GM19324 (cell line): ENCODE measurements at regions not wholly inside any gene's neighbourhood (a gene's known extent, or its start where the extent isn't known, plus 50 kb on each side); places are given as distances from the start of the nearest gene placed in this dataset.
"Not testable (repeated sequence)": the region's sequence is repeated elsewhere in the genome, so short reads cannot be mapped to it uniquely, and the experiment has no call there.

Experiments
- ATAC-seq: cut with Tn5 transposase; IDR thresholded peaks from one replicate; pipeline ENCODE4 v1.9.1; 2021; ENCODE audit warnings: mild to moderate bottlenecking, moderate library complexity; ENCODE audit not compliant: unreplicated experiment, low FRiP score

DNA sequence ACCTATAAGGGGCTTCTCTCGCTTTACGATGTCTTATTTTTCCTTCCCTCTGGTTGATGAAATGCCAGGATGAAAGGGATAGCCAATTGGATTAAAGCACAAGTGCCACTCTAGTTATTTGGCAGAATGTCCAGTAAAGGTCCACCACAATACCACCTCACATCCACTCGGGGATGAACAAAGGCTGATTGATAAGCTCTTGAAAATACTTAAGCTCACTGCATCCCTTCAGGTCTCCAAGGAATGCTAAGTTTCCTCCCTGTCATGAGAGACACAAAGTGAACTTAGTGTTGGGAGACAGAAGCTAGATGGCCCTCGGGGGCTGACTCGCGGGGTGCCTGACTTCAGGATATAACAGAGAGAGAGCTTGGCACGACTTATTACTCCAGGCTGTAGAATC is 185.9 kb upstream of the ZNF644 start:
- not testable (repeated sequence) for ATAC-seq

DNA sequence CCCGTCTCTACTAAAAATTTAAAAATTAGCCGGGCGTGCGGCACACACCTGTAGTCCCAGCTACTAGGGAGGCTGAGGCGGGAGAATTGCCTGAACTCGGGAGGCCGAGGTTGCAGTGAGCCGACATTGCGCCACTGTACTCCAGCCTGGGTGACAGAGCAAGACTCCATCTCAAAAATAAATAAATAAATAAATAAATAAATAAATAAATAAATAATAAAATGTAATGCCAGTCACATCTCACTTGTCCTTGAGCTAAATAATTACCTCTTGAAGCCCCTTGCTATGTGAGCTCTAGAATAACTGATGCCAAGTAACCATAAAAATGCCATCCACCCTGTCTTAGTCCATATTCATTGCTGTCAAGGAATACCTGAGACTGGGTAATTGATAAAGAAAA is 182.3 kb upstream of the ZNF644 start:
- not testable (repeated sequence) for ATAC-seq

DNA sequence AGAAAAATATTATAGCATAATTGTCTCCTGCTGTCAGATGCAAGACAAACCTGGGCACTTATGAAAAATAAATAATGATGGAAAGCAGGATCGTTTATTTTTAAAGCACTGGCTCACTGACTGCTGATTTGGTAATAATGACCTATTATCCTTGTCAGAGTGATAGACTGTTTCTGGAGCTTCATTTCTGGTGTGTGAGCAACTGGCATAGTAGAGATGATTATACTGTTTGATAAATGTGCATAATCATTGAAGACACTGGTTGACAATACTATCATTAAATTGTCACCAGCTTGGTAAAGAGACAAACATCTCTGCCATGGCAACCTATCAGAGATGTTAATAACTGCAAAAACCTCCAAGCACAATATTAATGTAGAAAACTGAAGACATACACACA is 179.9 kb upstream of the ZNF644 start:
- no peak for ATAC-seq

DNA sequence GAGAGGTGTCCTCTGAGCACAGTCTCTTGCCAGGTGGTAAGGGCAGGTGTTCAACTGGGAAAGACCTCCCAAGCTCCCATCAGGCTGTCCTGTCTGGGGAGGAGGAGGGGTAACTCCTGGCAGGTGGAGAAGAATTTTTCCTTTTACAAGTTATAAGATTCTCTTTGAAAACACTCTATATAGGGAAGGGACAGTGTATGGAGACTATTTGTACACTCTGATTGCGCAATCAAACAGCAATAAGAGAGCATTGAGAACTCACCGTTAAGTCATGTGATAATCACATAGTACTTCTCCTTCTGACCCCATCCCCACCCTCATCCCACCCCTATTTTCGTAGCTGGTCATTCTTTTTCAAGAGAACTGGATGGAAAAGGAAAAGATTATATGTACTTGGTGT is 179.3 kb upstream of the ZNF644 start:
- ATAC-seq, result no peak

DNA sequence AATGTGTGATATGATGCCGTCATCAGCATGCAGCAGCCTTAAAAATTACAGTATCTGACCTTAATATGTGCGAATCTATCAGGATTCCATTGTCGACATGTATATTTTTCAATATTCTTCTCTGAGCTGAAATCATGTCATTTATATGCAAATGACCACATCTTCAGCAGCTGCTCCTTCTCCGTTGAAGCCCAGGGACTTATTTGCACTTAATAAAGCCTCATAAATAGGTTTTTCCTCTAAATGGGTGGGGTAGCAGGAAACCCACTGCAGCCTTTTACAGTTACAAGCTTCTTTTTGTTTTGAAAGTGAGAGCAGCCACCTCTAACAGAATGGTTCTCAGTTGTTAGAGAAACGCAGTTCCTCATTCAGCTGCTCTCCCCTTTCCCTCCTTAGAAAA is 178.8 kb upstream of the ZNF644 start:
- no peak for ATAC-seq

DNA sequence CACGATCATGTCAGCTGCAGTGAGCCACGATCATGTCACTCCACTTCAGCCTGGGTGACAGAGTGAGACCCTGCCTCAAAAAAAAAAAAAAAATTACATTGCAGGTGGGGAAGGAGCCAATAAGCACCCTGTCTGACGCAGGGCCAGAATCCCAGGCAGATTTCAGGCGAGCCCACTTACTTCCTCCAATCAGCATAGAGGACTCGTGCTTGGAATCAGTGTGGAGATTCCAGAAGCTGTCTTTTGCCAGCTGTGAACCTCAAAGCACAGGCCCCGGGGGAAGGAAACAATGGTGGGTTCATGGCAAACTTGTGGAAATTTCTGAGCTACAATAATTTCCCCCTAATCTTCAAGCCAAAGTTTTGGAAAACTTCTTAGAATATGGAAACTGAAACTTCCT is 178.2 kb upstream of the ZNF644 start:
- no peak for ATAC-seq

DNA sequence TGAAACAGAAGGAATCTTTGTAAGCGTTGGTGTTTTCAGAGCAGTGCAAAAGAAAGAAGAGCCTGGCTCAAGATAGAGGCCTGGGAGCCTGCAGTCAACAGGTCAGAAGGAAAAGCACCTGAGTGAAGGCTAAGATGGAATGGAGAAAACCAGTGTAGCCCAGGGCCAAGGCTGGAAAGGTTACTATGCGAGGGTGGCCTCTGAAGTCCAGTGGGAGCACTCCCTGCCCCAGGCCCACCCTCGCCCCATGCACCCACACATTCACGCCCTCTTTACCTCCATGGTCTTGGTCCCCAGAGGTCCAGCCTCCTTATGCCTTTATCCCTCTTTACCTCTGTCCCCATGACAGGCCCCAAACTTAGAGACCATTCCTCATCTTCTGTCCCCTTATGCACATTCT is 169.2 kb upstream of the ZNF644 start:
- ATAC-seq, result no peak

DNA sequence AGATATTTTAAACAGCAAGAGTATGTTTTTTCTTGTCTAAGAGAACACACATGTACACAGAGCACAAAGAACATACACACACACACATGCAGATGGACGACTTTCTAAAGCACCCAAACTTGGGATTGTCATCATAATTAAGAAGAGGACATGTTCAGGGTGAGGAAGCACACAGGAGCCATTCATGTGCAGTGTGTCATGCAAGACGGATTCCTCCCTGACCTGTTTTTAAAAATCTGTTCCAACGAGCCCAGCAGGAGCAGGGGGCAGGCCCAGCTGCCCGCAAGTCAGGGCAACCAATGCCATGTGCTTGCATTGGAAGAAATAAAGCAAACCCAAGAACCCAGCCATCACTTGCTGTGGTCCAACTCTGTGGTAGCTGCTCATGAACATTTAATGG is 167.3 kb upstream of the ZNF644 start:
- ATAC-seq, result no peak

DNA sequence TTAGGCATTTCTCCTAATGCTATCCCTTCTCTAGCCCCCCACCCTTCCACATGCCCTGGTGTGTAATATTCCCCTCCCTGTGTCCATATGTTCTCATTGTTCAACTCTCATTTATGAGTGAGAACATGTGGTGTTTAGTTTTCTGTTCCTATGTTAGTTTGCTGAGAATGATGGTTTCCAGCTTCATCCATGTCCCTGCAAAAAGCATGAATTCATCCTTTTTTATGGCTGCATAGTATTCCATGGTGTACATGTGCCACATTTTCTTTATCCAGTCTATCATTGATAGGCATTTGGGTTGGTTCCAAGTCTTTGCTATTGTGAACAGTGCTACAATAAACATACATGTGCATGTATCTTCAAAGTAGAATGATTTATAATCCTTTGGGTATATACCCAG is 161.0 kb upstream of the ZNF644 start:
- ATAC-seq, result not testable (repeated sequence)

DNA sequence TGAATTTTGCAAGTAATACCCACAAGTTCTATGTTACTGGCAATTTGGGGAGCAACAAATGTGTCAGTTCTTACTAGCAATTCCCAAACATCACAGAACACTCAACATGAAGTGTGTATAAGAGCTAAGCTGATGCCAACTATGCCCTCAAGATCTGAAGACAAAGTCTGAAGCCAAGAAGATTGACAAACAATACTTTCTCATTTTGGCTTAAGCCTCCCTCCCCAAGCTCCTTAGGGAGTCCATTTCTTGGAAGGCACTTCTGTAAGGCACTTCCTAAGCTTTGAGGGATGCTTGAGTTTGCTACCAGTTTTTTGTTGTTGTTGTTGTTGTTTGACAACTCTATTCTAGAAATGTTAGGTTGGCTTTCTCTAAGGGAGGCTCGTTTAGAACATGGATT is 154.4 kb upstream of the ZNF644 start:
- no peak for ATAC-seq

DNA sequence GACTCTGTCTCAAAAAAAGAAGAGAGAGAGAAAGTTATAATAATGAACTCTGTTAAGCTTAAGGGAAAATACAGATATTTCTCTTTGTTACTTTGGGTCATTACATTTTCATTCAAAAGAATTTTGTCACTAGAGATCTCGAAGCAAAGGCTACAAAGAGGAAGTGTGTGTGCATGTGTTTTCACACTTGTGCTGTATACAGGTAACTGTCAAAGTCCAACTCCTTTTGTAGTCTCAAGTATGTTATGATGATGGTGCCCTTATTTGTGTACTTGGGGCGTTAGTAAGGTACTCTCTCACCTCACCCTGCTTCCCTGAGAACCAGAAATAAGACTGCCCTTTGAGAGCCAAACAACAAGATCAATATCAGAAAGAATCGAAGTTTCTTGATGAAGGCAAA is 152.9 kb upstream of the ZNF644 start:
- no peak for ATAC-seq

DNA sequence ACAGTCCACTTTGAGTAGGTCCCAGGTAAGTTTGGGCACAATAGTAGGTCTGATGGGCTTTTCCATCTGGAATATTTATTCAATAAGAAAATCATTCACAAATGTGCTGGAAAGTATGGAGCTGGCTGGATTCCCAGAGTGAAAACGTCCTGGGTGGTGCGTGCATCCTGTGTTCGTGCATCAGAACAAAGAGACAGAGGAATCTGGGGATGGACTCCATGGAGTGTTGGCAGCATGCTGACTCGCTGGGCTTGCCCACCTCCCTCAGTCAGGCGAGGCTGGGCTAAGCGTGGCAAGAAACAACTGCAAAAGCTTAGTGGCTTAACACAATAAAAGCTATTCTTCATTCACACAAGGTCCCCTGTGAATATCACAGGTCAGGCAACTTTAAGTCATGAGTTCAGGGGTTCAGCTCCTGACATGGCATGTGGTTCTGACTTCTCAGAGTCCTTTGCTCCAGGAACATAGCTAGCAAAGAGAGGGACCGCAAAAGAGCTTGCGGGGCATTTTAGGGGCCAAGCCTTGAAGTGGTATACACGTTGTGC is 151.6 kb upstream of the ZNF644 start:
- ATAC-seq, result no peak

DNA sequence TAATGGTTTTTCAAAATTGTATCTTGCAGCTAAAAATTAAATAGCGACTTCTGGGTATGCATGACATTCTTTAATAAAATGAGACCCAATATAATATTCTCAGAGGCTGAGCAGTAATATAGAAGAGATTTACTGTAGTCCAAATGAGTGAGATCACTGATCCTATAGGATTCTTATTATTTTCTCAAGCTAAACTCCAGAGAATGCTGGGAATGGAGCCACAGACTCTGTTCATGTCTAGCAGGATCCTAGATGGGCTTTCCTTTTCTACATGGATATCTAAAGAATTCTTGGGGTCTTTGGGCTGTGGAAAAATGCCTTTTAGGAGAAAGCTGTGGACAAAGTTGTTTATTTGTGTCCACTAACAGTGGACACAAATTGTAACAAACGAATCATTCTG is 150.7 kb upstream of the ZNF644 start:
- ATAC-seq, result no peak

DNA sequence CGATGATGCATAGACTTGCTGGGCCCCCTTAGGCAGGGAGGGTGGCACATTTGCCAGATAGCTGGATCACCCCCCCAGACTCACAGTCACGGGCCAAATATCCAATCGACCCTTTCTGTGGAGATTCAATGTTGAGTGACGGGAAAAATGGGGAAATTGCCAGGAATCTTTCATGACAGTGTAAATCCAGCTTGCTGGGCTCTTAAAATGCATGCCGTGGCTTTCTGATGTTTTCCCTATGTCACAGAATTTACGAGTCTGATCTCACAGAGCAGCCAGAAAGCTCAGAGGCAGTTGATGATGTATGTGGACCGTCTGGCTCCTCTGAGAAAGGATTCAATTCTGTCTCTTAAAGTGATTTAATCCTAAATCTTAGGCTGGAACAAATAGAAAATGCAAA is 150.1 kb upstream of the ZNF644 start:
- no peak for ATAC-seq

DNA sequence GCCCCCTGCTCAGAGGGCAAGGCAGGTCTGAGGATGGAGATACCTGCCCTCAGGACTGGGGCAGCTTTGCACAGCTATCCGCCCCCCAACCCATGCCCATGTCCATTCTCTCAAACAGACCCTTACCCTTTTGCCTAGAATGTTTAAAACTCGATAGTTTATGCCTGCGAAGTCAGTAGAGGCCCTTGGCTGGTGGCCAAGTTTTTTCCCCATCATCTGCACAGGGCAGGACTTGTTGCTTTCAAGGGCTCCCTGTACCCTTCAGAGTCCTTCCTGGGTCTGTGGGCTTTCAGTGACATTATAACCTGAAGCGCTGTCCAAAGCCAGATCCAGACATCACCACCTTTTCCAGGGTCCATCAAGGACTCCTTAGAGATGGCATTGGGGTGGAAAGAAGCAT is 148.7 kb upstream of the ZNF644 start:
- no peak for ATAC-seq

DNA sequence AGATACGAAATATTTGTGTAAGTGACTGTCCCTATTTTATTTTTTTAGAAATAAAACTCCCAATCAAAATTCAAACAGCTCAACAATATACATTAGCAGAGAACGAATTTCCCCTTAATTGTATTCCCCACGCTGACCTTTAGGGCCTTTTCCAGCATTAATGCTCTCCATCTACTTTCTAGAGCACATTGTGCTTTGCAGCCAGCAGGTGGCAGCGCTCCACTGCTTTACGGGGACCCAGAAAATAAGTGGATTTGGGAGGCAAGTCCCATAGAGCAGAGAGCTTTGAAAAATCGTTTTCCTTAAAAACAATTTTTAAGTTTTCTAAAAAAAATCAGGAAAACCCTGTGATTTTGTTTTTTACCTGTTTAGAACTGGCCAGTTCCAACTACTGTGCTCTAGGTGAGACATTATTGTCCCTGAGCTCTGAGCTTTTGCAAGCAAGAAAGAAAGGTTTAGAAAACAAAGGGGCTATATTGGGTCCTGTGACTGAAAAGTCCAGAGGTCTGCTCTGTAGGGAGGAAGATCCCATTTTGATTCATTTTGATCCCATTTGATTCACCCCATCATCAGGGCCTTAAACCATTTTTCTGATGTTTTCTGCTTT is 144.4 kb upstream of the ZNF644 start:
- ATAC-seq, result peak; percentile 53

DNA sequence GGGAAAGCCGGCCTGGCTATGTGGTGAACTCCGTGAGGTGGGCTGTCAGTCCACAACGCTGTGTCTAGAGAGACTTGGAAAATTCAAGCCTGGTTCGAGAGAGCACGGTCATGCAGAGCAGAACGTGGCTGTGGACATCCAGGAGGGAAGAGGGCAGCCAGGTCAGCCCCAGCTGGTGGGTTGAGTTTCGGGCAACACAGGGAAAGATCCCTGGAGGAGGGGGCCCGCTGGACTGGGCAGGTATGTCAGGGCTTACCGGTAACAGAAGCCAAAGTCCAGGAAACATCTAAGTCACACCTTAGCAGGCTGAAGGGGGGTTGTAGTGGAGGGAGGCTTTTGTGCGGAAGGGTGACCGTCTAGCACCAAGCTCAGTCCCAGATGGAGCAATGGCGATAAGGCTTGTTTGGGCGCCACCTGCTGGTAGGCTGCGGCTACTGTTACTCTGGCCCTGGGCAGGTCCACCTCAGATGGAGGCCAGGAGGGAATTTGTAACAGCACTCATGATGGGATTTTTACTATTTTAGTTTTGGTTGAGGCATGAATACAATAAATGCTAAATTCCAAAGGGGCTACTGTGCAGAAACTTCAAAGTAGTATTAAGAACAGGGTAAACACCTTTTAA is 143.3 kb upstream of the ZNF644 start:
- peak; percentile 87 for ATAC-seq

DNA sequence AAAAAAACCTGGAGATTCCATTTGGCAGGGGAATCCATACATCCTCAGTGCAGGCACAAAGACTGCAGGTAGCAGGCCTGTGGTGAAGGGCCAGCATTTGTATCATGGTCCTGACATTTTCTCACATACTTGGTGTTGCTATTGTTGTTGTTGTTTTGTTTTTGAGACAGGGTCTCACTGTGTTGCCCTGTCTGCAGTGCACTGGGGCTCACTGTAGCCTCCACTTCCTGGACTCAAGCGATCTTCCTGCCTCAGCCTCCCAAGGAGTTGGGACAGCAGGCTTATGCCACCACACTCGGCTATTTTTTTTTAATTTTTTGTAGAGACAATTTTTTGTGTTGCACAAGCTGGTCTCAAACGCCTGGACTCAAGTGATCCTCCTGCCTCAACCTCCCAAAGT is 140.8 kb upstream of the ZNF644 start:
- no peak for ATAC-seq

DNA sequence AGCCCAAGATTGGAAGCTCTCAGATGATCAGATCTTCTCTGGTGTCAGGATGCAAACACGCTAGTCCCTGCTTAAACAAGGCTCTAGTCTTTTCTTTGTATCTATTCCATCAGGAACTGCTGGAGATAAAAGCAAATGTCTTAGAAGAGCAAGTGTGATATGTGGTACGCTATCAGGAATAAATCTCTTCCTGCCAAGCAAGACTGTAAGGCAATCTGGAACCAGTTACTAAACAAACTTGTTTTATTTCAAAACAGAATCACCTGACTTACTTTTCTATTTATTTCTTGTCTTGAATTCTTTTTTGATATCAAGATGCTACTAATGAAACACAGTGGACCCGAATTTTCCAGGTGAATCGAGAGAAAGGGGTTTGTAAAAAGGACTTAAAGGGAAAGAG is 139.9 kb upstream of the ZNF644 start:
- ATAC-seq, result no peak

DNA sequence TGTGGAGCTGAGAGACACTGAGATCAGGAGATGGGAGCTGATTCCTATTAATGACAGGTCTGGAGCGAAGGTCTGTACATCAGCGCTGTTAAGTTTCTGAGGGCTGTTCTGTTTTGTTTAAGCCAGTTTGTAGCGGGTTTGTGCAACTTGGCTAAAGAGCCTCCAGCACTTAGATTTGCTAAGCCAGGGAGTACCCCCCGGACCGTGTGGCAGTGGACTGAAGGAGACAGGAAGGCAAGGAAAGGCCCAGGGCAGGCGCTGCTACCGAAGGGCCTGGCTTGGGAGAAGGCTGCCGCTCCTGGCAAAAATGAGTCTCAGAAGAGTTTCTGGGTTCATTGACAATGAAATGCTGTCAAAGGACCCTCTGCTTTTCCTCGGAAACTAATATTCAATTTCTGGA is 139.3 kb upstream of the ZNF644 start:
- ATAC-seq, result no peak

DNA sequence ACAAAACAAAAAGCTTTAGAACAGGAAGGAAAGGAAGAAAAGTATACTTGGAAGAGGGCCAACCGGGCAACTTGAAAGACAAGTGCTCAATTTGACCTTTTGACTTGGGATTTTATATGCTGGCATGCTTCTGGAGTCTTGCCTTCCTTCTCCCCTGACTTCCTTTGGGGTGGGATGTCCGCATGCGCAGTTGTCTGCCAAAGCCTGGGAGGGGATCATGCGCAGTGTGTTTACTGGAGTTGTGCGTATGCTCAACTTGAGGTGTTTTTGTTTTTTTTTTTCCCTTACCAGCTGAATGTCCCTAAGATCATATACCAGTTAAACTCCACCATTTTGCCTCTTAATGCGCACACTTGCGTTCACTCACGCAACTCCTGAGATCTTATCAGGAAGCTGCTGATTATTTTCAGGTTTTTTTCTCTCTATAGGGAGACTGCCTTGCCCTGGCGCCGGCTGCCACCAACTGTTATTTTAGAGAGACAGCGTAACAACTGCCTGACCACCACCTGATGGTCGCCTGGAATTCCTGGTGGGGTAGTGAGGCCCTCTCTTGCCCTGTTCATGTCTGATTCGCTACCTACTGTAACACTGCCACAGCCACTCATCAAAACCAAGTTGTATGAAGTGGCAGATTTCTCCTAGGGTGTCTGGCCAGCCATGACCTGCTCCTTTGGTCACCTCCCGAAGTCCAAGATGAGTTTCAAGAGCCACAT is 138.7 kb upstream of the ZNF644 start:
- no peak for ATAC-seq

DNA sequence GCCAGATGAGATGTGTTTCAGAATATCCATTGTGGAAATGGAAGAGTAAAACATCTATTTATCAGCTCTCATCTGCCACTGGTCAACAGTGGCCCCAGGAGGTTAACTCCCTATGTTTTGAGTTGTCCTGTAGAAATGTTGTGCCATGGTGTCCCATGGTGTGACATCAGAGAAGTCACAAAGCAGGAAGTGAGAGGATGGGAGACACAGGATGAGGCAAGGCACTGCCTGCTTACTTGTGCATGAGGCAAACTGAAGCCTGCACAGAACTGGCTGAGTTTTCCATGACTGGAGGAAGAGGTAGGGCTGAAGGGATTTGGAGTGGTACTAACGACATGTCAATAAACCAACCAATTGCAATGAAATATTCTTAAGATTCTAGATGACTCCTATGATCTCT is 131.5 kb upstream of the ZNF644 start:
- ATAC-seq, result no peak
